ENCODE measurements at regions not wholly inside any gene's neighbourhood (a gene's known extent, or its start where the extent isn't known, plus 50 kb on each side); places are given as distances from the start of the nearest gene placed in this dataset.

DNA sequence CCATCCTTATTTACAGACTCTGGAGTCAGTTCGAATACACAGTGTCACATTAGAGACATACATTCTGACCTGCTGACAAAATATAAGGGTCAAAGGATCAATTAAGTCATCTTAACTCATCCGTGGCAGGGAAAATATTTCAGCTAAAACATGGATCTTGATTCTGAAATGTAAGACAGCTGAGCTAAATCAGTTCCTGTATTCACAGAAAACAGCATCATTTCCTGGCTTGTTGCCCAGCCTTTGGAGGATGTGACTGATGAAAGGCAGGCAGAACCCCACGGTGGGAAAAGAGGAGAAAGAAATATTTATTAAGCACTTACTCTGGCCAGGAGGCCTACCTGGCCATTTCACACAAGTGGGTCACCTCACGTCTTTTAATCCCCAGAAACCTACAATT, 101.9 kb downstream of the GAS2L3 start:
- Histone ChIP-seq H3K4me1 (no peaks in the 10 kb centered on the region), H3K27ac (no peak overlapping the region), H3K9me3 (no peaks in the 10 kb centered on the region), H3K27me3 (no peaks in the 10 kb centered on the region), H3K4me3 (no peak overlapping the region), H3K36me3 (no peaks in the 10 kb centered on the region)
- DNase-seq: no peak
- TF ChIP-seq, protein P1, sequence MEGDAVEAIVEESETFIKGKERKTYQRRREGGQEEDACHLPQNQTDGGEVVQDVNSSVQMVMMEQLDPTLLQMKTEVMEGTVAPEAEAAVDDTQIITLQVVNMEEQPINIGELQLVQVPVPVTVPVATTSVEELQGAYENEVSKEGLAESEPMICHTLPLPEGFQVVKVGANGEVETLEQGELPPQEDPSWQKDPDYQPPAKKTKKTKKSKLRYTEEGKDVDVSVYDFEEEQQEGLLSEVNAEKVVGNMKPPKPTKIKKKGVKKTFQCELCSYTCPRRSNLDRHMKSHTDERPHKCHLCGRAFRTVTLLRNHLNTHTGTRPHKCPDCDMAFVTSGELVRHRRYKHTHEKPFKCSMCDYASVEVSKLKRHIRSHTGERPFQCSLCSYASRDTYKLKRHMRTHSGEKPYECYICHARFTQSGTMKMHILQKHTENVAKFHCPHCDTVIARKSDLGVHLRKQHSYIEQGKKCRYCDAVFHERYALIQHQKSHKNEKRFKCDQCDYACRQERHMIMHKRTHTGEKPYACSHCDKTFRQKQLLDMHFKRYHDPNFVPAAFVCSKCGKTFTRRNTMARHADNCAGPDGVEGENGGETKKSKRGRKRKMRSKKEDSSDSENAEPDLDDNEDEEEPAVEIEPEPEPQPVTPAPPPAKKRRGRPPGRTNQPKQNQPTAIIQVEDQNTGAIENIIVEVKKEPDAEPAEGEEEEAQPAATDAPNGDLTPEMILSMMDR (IDR thresholded peaks at IDR 0.05): no peak
- TF ChIP-seq POLR2A (IDR thresholded peaks at IDR 0.05): no peak
- intact Hi-C loops (cut with DNase I; ENCODE audit: low total_unique reads): no loop called here

DNA sequence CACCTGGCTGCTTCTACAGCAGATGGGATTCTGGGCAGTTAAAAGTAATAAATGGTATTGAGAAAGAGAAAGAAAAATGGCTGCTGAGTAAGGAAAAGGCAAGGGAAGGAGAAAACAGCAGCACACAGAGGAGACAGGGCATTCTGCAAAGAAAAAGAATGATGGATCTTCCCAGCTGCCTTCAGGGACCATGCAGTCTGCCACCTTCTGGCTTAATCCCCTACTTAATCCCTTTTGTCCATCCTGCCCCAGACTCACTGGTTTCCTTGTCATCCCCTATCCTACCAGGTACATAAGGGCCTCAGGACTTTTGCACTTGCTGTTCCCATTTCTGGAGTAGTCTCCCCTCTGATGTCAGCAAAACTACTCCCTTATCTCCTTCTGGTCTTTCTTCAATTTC, 107.6 kb downstream of the GAS2L3 start:
- intact Hi-C loops (cut with DNase I; ENCODE audit: low total_unique reads): no loop called here
- H3K27me3 ChIP-seq: no peaks in the 10 kb centered on the region
- TF ChIP-seq, protein P1 (IDR thresholded peaks at IDR 0.05): no peak
- no peak for TF ChIP-seq POLR2A (IDR thresholded peaks at IDR 0.05)

DNA sequence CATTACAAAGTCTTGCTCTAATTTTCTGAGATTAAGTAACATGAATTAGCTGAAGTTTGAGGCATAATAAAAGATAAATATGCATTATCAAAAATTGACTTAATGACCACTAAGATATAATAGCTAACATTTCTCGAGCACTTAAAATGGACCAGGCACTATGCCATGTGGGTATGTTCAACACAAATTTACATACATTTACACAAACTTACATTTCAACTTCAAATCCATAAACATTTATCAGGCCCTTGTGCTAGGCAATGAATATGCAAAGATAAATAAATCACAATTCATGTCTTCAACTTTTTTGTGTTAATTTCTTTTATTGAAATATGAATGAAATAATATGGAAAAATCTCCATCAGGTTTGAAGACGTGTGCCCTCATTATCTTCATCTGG, 108.7 kb downstream of the GAS2L3 start:
- Histone ChIP-seq H3K4me1 (no peaks in the 10 kb centered on the region), H3K36me3 (no peaks in the 10 kb centered on the region), H3K27me3 (no peaks in the 10 kb centered on the region), H3K4me3 (no peak overlapping the region), H3K27ac (no peak overlapping the region), H3K9me3 (no peaks in the 10 kb centered on the region)
- TF ChIP-seq, protein P1 (IDR thresholded peaks at IDR 0.05): no peak
- TF ChIP-seq POLR2A (IDR thresholded peaks at IDR 0.05): no peak
- intact Hi-C loops (cut with DNase I; ENCODE audit: low total_unique reads): no loop called here
- no peak for DNase-seq

More for the DNA sequence above, 107.6 kb downstream of the GAS2L3 start:
- Histone ChIP-seq H3K27ac (no peak overlapping the region), H3K36me3 (no peaks in the 10 kb centered on the region), H3K4me3 (no peak overlapping the region), H3K4me1 (no peaks in the 10 kb centered on the region), H3K9me3 (no peaks in the 10 kb centered on the region)
- DNase-seq: no peak

DNA sequence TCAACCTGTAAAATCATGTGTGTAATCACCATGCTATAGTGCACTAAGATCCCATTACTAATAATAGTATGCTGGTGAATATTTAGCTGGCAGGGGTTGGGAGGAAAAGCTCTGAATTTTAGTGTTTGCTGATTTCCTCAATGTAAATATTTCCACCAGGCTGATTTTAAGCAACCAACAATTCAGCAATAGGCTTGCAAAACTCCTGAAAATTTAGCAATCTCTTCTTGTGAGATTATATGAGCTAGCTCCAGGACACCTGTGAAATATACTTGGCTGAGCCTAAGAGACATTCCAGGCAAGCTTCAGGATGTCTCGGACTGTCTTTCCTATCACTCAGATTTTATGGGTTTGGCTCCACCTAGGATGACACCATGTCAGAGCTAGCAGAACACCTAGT, 106.9 kb upstream of the ANO4 start:
- H3K36me3 ChIP-seq: no peaks in the 10 kb centered on the region
- no peaks in the 10 kb centered on the region for H3K4me1 ChIP-seq
- DNase-seq: no peak
- TF ChIP-seq, protein P1 (IDR thresholded peaks at IDR 0.05): no peak
- no peak for TF ChIP-seq POLR2A (IDR thresholded peaks at IDR 0.05)
- intact Hi-C loops (cut with DNase I; ENCODE audit: low total_unique reads): no loop called here
- no peaks in the 10 kb centered on the region for H3K9me3 ChIP-seq
- H3K27me3 ChIP-seq: no peaks in the 10 kb centered on the region
- H3K4me3 ChIP-seq: no peak overlapping the region
- H3K27ac ChIP-seq: no peak overlapping the region

DNA sequence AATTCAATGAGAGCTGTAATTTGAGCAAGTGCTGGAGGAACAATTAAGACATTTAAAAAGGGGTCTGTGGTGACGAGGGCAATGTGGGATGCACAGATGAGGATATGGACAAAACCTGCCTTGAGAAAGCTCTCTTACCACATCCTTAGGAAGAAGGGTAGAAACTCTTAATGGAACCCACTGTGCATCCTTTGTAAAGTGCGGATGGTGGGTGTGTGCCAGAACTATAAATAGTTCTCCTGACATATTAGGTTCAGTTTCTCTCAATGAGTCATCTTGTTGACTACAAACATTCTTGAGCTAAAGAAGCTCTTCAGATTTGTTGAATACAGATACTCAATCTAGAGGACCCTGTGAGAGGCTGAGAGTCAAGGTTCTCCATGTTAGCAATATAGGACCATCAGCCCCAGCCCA, 106.1 kb upstream of the ANO4 start:
- Histone ChIP-seq H3K27me3 (no peaks in the 10 kb centered on the region), H3K4me1 (no peaks in the 10 kb centered on the region), H3K27ac (no peak overlapping the region), H3K4me3 (no peak overlapping the region), H3K36me3 (no peaks in the 10 kb centered on the region), H3K9me3 (no peaks in the 10 kb centered on the region)
- intact Hi-C loops (cut with DNase I; ENCODE audit: low total_unique reads): no loop called here
- TF ChIP-seq, protein P1 (IDR thresholded peaks at IDR 0.05): no peak
- TF ChIP-seq POLR2A (IDR thresholded peaks at IDR 0.05): no peak
- DNase-seq: no peak

Data from uterus (tissue), 3 donors.